Suppressor macrophage (primary cell): ENCODE measurements at regions not wholly inside any gene's neighbourhood (a gene's known extent, or its start where the extent isn't known, plus 50 kb on each side); places are given as distances from the start of the nearest gene placed in this dataset.
A peak's percentile ranks its signal among the peaks of the same experiment; 100 is the strongest.

Experiments used
- DNase-seq, 4 experiments: peaks; one replicate each; pipeline ENCODE4 v3.0.0-alpha.2; 2020 to 2022

DNA sequence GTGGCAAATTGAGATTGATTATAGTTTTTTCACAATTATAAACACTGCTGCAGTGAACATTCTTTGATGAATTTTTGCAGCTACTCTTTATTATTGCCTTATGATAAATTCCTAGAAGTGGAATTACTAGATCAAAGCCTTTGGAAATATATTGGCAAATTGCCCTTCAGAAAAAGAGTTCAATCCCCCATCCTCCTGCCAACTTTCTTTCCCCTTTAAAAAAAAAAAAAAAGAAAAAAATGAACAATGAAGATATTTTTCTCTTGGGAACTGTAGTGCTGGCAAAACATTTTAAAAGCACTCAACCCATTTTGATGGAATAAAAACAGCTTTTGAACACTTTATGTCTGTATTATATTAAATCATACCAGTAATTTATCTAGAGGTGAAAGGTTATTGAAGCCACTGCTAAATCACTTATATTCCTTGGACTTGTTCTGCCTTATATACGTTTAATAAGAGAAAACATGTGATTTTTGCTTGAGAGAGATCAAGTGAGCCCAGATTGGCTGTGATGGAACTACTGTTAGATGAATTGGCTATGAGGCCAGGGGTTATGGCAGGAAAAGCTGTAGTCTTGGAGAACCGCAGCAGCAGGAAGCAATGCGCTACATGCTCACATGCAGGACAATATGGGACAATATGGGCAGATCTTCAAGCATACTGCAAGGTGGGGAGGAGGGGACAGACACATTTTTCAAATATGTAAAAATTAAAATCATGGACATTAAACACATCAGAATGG is 212.8 kb upstream of the C2CD4B start:
- no peak for DNase-seq

- DNase-seq: no peak
These were observed 213.8 kb upstream of the C2CD4B start for GRCh38 chr15:62378772-62379498.

DNA sequence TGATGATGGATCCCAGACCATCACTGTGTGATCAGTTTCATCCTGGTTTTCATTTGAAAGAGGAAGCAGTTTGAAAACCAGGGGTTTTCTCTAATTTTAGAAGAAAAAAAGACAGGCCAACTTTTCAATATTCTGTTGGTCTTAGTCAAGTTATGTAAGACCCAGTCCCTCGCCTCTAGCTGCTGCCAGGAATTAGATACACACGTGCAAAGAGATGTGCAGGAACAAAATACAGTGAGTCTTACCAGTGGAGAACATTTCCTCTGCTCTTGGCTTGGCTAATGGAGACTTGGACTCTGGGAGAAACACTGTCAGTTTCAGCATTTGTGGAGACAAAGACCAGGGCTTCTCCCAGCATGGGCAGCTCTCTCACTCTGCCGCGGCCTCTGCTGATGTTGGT is 214.9 kb upstream of the C2CD4B start:
- no peak for DNase-seq

GRCh38 chr15:62382046-62382445 is 217.0 kb upstream of the C2CD4B start:
- no peak for DNase-seq

GRCh38 chr15:62389885-62390790 is 225.1 kb upstream of the C2CD4B start, which contains the start of gene TLN2:
TSS of gene TLN2 (plus strand) at chr15:62390550.
- DNase-seq: peak; percentile 82 to 94 (median 88)

DNA sequence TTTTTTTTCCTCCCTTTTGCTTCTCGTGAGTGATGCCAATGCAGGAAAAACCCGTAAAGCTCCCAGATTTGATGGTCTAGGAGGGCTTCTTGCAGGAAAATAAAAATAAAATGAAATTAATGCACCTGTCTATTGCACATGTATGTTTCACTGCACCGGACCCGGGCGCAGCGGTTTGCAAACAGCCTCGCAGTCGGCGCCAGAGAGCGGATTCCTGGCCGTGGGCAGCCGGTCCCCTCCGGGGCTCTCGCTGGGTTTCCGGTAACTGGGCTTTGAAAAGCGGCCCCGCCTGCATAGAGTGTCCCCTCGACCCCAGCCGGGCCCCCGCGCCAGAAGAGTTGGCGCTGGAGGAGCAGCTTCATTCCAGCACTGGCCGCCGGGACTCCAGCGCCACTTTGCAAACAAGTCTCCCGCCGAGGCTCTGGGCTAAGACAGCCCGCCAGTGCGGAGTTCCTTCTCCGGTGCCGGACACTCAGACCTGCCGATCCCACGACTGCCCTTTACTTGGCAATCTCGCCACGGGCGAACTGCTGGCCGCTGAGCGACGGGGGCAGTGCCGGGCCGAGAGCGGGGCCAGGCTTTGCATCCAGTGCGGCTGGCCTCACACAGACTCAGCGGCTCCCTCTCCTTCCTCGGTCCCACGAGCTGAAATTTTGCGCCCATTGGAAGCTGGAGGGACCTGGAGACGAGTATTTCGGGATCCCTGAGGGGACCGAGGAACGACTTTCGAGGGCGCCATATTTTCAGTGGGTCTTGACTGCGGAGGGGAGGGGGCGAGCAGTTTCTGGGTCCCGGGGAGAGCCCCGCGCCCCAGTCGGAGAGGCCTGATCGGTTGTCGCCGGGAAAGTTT is 225.9 kb upstream of the C2CD4B start:
- DNase-seq: peak; percentile 34 to 54 (median 45)

DNA sequence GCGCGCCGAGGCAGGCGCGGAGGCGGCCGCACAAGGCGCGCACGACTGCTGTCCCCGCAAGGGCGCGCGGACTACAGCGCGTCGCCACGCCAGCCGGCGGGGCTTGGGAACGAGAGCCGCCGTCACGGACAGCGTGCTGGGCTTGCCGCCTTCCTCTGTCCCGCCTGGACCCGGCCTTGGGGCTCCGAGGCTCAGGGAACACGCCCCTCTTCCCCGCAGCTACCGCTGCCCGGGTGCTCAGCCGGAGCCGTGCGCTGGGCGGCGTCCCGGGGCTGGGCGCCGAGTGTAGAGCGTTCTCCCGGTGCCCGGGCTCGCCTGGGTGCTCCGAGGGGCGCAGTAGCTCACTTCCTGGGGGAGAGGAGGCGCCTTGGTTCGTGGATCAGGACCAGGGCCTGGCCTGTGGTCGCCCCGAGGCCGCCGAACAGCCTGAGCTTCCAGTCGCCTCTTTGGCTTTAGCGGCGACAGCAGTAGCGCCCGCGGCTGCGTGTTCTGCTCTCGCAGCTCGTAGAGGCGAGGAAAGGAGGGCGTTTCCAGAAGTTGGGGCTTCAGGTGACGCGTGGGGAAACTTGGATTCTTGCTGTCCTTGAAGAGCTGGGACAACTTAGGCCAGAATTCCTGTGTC is 226.7 kb upstream of the C2CD4B start:
- DNase-seq: peak; percentile 20 to 64 (median 36)

DNA sequence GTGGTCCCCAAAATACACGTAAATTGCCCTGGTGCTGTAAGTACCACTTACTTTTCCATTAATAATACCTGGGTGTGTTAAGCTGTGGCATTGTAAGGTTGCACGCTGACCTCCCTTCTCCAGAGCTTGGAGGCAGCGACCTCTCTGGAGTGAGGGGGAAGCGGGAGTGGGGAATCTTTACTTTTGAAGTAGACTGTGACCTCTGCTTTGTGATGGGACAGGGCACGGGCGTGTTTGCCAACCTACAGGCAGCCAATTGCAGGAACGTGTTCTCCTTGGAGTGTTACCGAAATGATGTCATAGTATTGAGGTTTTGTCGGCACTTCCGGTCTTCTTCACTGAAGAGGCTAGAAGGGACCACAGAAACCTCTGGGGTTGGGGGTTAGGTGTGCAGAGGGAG is 227.3 kb upstream of the C2CD4B start:
- DNase-seq: peak in 1 of 4 experiments; percentile 4

DNA sequence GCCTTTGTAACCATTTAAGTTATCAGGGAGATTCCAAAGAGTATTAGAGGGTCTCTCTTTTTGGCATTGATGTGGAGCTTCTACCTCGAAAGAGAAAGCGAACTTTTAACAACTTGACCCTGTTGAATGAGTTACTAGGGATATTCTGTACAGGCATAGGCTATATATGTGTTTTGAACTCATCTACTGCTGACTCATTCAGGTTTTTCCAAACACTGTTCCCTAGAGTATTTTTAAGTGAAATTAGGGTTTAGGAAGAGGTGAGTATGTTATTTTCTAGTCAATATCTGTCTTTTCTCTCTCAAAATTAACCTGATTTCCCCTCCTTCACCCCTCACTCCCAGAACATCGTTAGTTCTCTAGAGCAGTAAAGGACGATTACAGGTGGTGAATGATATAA is 228.1 kb upstream of the C2CD4B start:
- no peak for DNase-seq

DNA sequence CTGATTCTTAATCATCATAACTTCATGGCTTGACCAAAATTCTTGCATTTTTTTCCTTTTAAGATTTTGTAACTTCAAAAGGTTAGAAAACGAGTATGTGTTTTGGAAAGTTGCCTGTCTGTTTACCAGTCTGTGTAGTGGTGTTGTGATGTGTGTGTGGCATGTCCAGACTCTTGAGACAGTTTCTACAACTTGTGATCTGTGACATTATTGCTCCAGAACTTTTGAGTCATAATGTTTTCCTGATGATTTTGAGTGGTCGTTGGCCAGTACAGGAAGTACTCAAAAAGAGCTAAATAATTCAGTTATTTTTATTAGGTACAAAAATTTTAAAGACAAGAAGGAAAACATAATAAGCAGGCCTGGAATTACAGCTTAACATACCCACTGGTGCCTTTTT is 229.0 kb upstream of the C2CD4B start:
- DNase-seq: no peak

- no peak for DNase-seq
These were observed 235.7 kb upstream of the C2CD4B start for GRCh38 chr15:62400778-62401177.

- no peak for DNase-seq
These were observed 237.6 kb upstream of the C2CD4B start for GRCh38 chr15:62402687-62403086.

- no peak for DNase-seq
These were observed 238.2 kb upstream of the C2CD4B start for GRCh38 chr15:62403164-62403809.

- DNase-seq: no peak
These were observed 239.3 kb upstream of the C2CD4B start for GRCh38 chr15:62404194-62404985.

- DNase-seq: no peak
These were observed 241.3 kb upstream of the C2CD4B start for GRCh38 chr15:62406305-62406891.

DNA sequence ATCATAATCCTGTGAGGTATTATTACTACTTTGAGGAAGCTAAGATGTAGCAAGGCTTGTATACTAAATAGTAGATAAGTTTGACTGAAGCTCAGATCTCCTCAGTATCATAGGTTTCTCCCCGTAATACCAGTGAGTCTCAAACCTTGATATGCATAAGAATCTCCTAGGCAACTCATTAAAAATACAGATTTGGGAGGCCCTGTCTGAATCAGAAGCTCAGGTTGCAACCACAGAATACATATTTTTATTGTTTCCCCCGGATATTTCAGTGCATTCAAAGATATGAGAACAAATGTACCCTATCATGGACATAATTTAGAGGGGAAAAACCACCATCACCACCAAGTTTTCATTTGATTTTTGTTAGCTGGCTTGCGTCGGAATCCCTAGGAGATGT is 242.1 kb upstream of the C2CD4B start:
- no peak for DNase-seq

DNA sequence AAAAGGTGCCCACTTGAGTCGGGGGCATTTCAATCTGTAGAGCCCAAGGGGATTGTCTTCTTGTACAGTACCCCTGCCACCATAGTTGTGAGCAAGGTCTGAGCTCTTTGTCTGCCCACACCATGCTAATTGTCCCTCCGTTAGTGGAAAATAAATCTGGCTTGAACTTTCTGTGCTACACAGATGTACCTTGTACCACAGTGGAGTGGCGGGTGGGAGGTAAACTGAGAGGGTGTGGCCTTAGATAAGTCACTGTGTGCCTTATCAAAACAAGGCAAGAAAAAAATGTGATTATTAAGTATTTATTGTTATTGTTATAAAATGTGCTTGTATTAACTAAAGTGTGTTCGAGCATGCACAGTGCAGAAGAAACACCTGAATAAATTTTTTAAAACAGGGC is 242.9 kb upstream of the C2CD4B start:
- DNase-seq: no peak

- no peak for DNase-seq
These were observed 244.4 kb upstream of the C2CD4B start for GRCh38 chr15:62409466-62409865.

DNA sequence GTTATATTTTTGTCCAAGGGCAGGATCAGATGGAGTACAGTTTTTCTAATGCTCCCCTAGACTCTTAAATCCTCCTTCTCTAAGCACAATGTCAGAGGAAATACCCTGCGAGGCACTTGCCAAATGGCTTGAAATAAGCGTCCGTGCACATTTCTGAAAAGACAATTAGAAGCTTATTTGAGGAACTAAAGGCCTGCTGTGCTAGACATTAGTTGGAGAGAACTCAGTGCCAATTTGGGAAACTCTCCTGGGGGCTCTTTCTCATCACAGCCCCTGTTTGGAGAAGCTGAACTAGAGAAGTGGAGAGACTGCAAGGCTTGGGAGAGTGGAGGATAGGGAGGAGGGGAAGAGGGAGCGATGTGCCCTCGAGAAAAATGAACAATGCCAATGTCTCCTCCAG is 247.6 kb upstream of the C2CD4B start:
- DNase-seq: no peak

DNA sequence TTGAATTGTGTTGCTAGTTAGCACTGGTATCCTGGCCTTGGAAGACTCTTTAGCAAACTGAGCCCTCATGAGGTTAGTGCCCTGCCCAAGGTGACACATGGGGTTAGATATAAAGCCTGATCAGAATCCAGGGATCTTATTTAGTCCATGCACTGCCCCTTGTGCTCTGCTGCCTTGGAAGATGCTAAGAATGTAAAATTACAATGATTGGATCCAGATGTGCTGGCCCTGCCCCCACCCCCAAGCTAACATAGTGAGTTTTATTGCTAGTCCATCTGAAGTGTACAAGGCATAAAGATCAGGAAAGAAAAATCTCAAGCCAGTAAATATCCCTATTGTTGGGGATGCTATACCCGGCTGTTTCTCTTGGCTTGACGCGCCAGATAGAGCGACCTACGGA is 248.1 kb upstream of the C2CD4B start:
- no peak for DNase-seq
